CD4-positive, alpha-beta memory T cell (primary cell): ENCODE measurements at regions not wholly inside any gene's neighbourhood (a gene's known extent, or its start where the extent isn't known, plus 50 kb on each side); places are given as distances from the start of the nearest gene placed in this dataset.

Experiments
- CTCF ChIA-PET: fragments of 350-600 bp; sonication (Branson Sonifier 250); formaldehyde crosslinking; loops from one replicate; lab custom pipeline; 2021; ENCODE audit warnings: inconsistent platforms; ENCODE audit not compliant: partially characterized antibody; lab: Charles Lee
- POLR2A ChIA-PET: fragments of 350-600 bp; sonication (Branson Sonifier 250); formaldehyde crosslinking; loops from one replicate; lab custom pipeline; 2021; ENCODE audit not compliant: partially characterized antibody; lab: Charles Lee
- DNase-seq, 5 donors: peaks; one replicate each; pipeline versions ENCODE4 v3.0.0 to v3.0.0-alpha.2; 2020 to 2022; ENCODE audit warnings: mixed read lengths in 1 of 5
- H3K27ac ChIP-seq: one replicate; pipeline ENCODE4 v1.7.0; 2013; ENCODE audit warnings: low read depth, low read length
- H3K27me3 ChIP-seq: 2 replicates; pipeline ENCODE4 v1.7.0; 2013; ENCODE audit warnings: mild to moderate bottlenecking, low read length, moderate library complexity; ENCODE audit not compliant: insufficient read depth
- H3K36me3 ChIP-seq: 2 replicates; pipeline ENCODE4 v1.7.0; 2013; ENCODE audit warnings: mild to moderate bottlenecking, low read length, moderate library complexity; ENCODE audit not compliant: insufficient read depth
- H3K4me1 ChIP-seq: 2 replicates; pipeline ENCODE4 v1.7.0; 2013; ENCODE audit warnings: mild to moderate bottlenecking, low read length, moderate library complexity; ENCODE audit not compliant: insufficient read depth
- H3K4me3 ChIP-seq, 2 donors: one replicate each; pipeline ENCODE4 v1.7.0; 2013; ENCODE audit warnings: low read length in 2 of 2, mild to moderate bottlenecking in 1 of 2
- H3K9me3 ChIP-seq, 2 donors: one replicate each; pipeline ENCODE4 v1.7.0; 2013; ENCODE audit warnings: low read length in 2 of 2, control low read depth in 1 of 2; ENCODE audit not compliant: control insufficient read depth in 1 of 2
- H3K27ac Mint-ChIP-seq, 7 donors: one replicate each; pipeline ENCODE4 v1.8.0; 2020 to 2021; ENCODE audit warnings: mixed read lengths in 7 of 7, mild to moderate bottlenecking in 6 of 7, inconsistent platforms in 3 of 7, moderate library complexity in 3 of 7
- H3K27me3 Mint-ChIP-seq, 2 donors: one replicate each; pipeline ENCODE4 v1.8.0; 2020 to 2021; ENCODE audit warnings: mixed read lengths in 2 of 2
- H3K36me3 Mint-ChIP-seq, 2 donors: one replicate each; pipeline ENCODE4 v1.8.0; 2020 to 2021; ENCODE audit warnings: mixed read lengths in 2 of 2, inconsistent platforms in 1 of 2, mild to moderate bottlenecking in 1 of 2
- H3K4me1 Mint-ChIP-seq, 4 donors: one replicate each; pipeline ENCODE4 v1.8.0; 2020 to 2021; ENCODE audit warnings: mixed read lengths in 4 of 4, mild to moderate bottlenecking in 1 of 4
- H3K4me3 Mint-ChIP-seq, 8 donors: one replicate each; pipeline ENCODE4 v1.8.0; 2020 to 2021; ENCODE audit warnings: mixed read lengths in 8 of 8, mild to moderate bottlenecking in 7 of 8, moderate library complexity in 6 of 8, inconsistent platforms in 3 of 8
- H3K9me3 Mint-ChIP-seq, 8 donors: one replicate each; pipeline ENCODE4 v1.8.0; 2020 to 2021; ENCODE audit warnings: mixed read lengths in 8 of 8, mild to moderate bottlenecking in 5 of 8, inconsistent platforms in 3 of 8, moderate library complexity in 1 of 8
- intact Hi-C: fragments of 100-400 bp; cut with micrococcal nuclease; formaldehyde crosslinking; loops from one replicate; pipeline ENCODE4 v1.15.1; 2023

GRCh38 chr10:120738658-120739057, 112.5 kb upstream of the WDR11 start:
- Mint-ChIP-seq H3K4me3 (no peak overlapping the region), H3K27me3 (peaks cover 0 to 3% of the 10 kb centered on the region in 2 donors), H3K36me3 (no peaks in the 10 kb centered on the region), H3K9me3 (peaks cover 0 to 1% (median 0%) of the 10 kb centered on the region in 8 donors), H3K27ac (no peak overlapping the region), H3K4me1 (no peaks in the 10 kb centered on the region)
- DNase-seq, result no peak
- Histone ChIP-seq H3K36me3 (no peaks in the 10 kb centered on the region), H3K27me3 (no peaks in the 10 kb centered on the region), H3K4me1 (no peaks in the 10 kb centered on the region), H3K27ac (no peak overlapping the region), H3K4me3 (no peak overlapping the region), H3K9me3 (no peaks in the 10 kb centered on the region)
- intact Hi-C loops, result loop anchor here (10.0 kb wide), 1 partner anchor 984 kb away; no protein-coding TSS in a partner anchor
- CTCF ChIA-PET, result no interaction called here
- POLR2A ChIA-PET, result no interaction called here

GRCh38 chr10:120741396-120741795, 109.8 kb upstream of the WDR11 start:
- H3K9me3 ChIP-seq, result no peaks in the 10 kb centered on the region
- Mint-ChIP-seq H3K4me1 (no peaks in the 10 kb centered on the region), H3K9me3 (peaks cover 0 to 2% (median 0%) of the 10 kb centered on the region in 8 donors), H3K4me3 (no peak overlapping the region), H3K27me3 (no peaks in the 10 kb centered on the region), H3K27ac (no peak overlapping the region), H3K36me3 (no peaks in the 10 kb centered on the region)
- no peak for DNase-seq
- CTCF ChIA-PET, result no interaction called here
- H3K27ac ChIP-seq, result no peak overlapping the region
- no peak overlapping the region for H3K4me3 ChIP-seq
- H3K27me3 ChIP-seq, result no peaks in the 10 kb centered on the region
- intact Hi-C loops, result no loop called here
- no peaks in the 10 kb centered on the region for H3K4me1 ChIP-seq
- POLR2A ChIA-PET, result no interaction called here
- H3K36me3 ChIP-seq, result no peaks in the 10 kb centered on the region

- no peak overlapping the region for H3K4me3 ChIP-seq
- POLR2A ChIA-PET, result no interaction called here
- no peak overlapping the region for H3K4me3 Mint-ChIP-seq
- no peaks in the 10 kb centered on the region for H3K9me3 ChIP-seq
- no peaks in the 10 kb centered on the region for H3K27me3 Mint-ChIP-seq
- CTCF ChIA-PET, result no interaction called here
- H3K36me3 Mint-ChIP-seq, result no peaks in the 10 kb centered on the region
- DNase-seq, result no peak
- intact Hi-C loops, result no loop called here
- no peaks in the 10 kb centered on the region for H3K36me3 ChIP-seq
- H3K4me1 ChIP-seq, result no peaks in the 10 kb centered on the region
- no peak overlapping the region for H3K27ac Mint-ChIP-seq
- peaks cover 0 to 2% (median 0%) of the 10 kb centered on the region in 8 donors for H3K9me3 Mint-ChIP-seq
- no peaks in the 10 kb centered on the region for H3K4me1 Mint-ChIP-seq
- no peaks in the 10 kb centered on the region for H3K27me3 ChIP-seq
- no peak overlapping the region for H3K27ac ChIP-seq
Observed at GRCh38 chr10:120742373-120742772, 108.8 kb upstream of the WDR11 start.

GRCh38 chr10:120744040-120744439, 107.1 kb upstream of the WDR11 start:
- Mint-ChIP-seq H3K27me3 (no peaks in the 10 kb centered on the region), H3K27ac (no peak overlapping the region), H3K36me3 (no peaks in the 10 kb centered on the region), H3K4me1 (no peaks in the 10 kb centered on the region), H3K4me3 (no peak overlapping the region), H3K9me3 (peaks cover 0 to 2% (median 0%) of the 10 kb centered on the region in 8 donors)
- Histone ChIP-seq H3K36me3 (no peaks in the 10 kb centered on the region), H3K27ac (no peak overlapping the region), H3K4me1 (no peaks in the 10 kb centered on the region), H3K4me3 (no peak overlapping the region), H3K9me3 (no peaks in the 10 kb centered on the region), H3K27me3 (no peaks in the 10 kb centered on the region)
- intact Hi-C loops, result no loop called here
- CTCF ChIA-PET, result no interaction called here
- POLR2A ChIA-PET, result no interaction called here
- DNase-seq, result no peak

- H3K27ac ChIP-seq, result no peak overlapping the region
- H3K27me3 ChIP-seq, result no peaks in the 10 kb centered on the region
- no peaks in the 10 kb centered on the region for H3K4me1 ChIP-seq
- Mint-ChIP-seq H3K27me3 (peaks cover 0 to 2% of the 10 kb centered on the region in 2 donors), H3K4me1 (peaks cover 0 to 7% (median 3%) of the 10 kb centered on the region in 4 donors), H3K4me3 (no peak overlapping the region), H3K27ac (no peak overlapping the region), H3K36me3 (no peaks in the 10 kb centered on the region), H3K9me3 (peaks cover 0 to 2% (median 0%) of the 10 kb centered on the region in 8 donors)
- no peaks in the 10 kb centered on the region for H3K9me3 ChIP-seq
- CTCF ChIA-PET, result no interaction called here
- POLR2A ChIA-PET, result no interaction called here
- DNase-seq, result no peak
- no peaks in the 10 kb centered on the region for H3K36me3 ChIP-seq
- H3K4me3 ChIP-seq, result no peak overlapping the region
- intact Hi-C loops, result no loop called here
Observed at GRCh38 chr10:120746001-120746777, 105.0 kb upstream of the WDR11 start.

- Mint-ChIP-seq H3K27me3 (peaks cover 1 to 8% of the 10 kb centered on the region in 2 donors), H3K9me3 (peaks cover 0 to 2% (median 0%) of the 10 kb centered on the region in 8 donors), H3K4me1 (peaks cover 0 to 7% (median 3%) of the 10 kb centered on the region in 4 donors), H3K4me3 (no peak overlapping the region), H3K36me3 (no peaks in the 10 kb centered on the region), H3K27ac (no peak overlapping the region)
- no peaks in the 10 kb centered on the region for H3K27me3 ChIP-seq
- no peak overlapping the region for H3K27ac ChIP-seq
- POLR2A ChIA-PET, result no interaction called here
- intact Hi-C loops, result no loop called here
- no peaks in the 10 kb centered on the region for H3K4me1 ChIP-seq
- DNase-seq, result no peak
- CTCF ChIA-PET, result interaction anchor here (1.2 kb wide), 1 partner anchor 9 kb away, joined by 3 read pairs; no protein-coding TSS in a partner anchor
- H3K9me3 ChIP-seq, result no peaks in the 10 kb centered on the region
- no peaks in the 10 kb centered on the region for H3K36me3 ChIP-seq
- no peak overlapping the region for H3K4me3 ChIP-seq
Observed at GRCh38 chr10:120748519-120748918, 102.6 kb upstream of the WDR11 start.

- no peak for DNase-seq
- H3K27ac ChIP-seq, result no peak overlapping the region
- ChIA-PET CTCF (no interaction called here), POLR2A (no interaction called here)
- Mint-ChIP-seq H3K9me3 (peaks cover 0 to 2% (median 0%) of the 10 kb centered on the region in 8 donors), H3K4me1 (peaks cover 0 to 7% (median 3%) of the 10 kb centered on the region in 4 donors), H3K27me3 (peaks cover 2 to 8% of the 10 kb centered on the region in 2 donors), H3K27ac (no peak overlapping the region), H3K4me3 (no peak overlapping the region), H3K36me3 (no peaks in the 10 kb centered on the region)
- H3K4me3 ChIP-seq, result no peak overlapping the region
- intact Hi-C loops, result no loop called here
- no peaks in the 10 kb centered on the region for H3K9me3 ChIP-seq
- no peaks in the 10 kb centered on the region for H3K4me1 ChIP-seq
- H3K27me3 ChIP-seq, result no peaks in the 10 kb centered on the region
- H3K36me3 ChIP-seq, result no peaks in the 10 kb centered on the region
Observed at GRCh38 chr10:120749072-120749471, 102.1 kb upstream of the WDR11 start.
